NB4 (cell line): ENCODE measurements at regions not wholly inside any gene's neighbourhood (a gene's known extent, or its start where the extent isn't known, plus 50 kb on each side); places are given as distances from the start of the nearest gene placed in this dataset.

Experiments
- DNase-seq: peaks from one replicate; pipeline ENCODE4 v3.0.0; 2010; ENCODE audit warnings: low read depth
- H3K4me3 ChIP-seq: one replicate; pipeline ENCODE4 v1.5.1; 2011; ENCODE audit warnings: mild to moderate bottlenecking, low read depth, low read length, moderate library complexity
- CTCF ChIP-seq: IDR thresholded peaks from one replicate; pipeline ENCODE4 v1.5.1; 2012; ENCODE audit warnings: low read depth, low read length
- MAX ChIP-seq: IDR thresholded peaks from 2 replicates; pipeline ENCODE4 v1.6.1; 2011; ENCODE audit warnings: low read depth, low read length
- MYC ChIP-seq: IDR thresholded peaks from 2 replicates; pipeline ENCODE4 v1.6.1; 2011; ENCODE audit warnings: low read depth, low read length
- POLR2A ChIP-seq: IDR thresholded peaks from 2 replicates; pipeline ENCODE4 v1.6.1; 2011; ENCODE audit warnings: mild to moderate bottlenecking; ENCODE audit not compliant: insufficient read length; ENCODE audit errors: extremely low read depth

GRCh38 chr4:81541161-81541945 is 69.6 kb upstream of the RASGEF1B start:
- no peak for DNase-seq
- TF ChIP-seq POLR2A (no peak), MYC (no peak), MAX (no peak), CTCF (no peak)
- no peak overlapping the region for H3K4me3 ChIP-seq

- no peak for DNase-seq
- TF ChIP-seq MAX = no peak
- TF ChIP-seq POLR2A = no peak
- TF ChIP-seq CTCF = no peak
- no peak for TF ChIP-seq MYC
- no peak overlapping the region for H3K4me3 ChIP-seq
Observed at GRCh38 chr4:81538716-81539427, 67.2 kb upstream of the RASGEF1B start.

GRCh38 chr4:81531410-81531809 is 59.7 kb upstream of the RASGEF1B start:
- no peak for DNase-seq
- TF ChIP-seq POLR2A (no peak), MAX (no peak), CTCF (no peak), MYC (no peak)
- H3K4me3 ChIP-seq = no peak overlapping the region

GRCh38 chr4:81528979-81529378 is 57.3 kb upstream of the RASGEF1B start:
- DNase-seq = no peak
- H3K4me3 ChIP-seq = no peak overlapping the region
- TF ChIP-seq POLR2A = no peak
- no peak for TF ChIP-seq MAX
- TF ChIP-seq CTCF = no peak
- TF ChIP-seq MYC = no peak

GRCh38 chr4:81528200-81528599 is 56.5 kb upstream of the RASGEF1B start:
- H3K4me3 ChIP-seq = no peak overlapping the region

More at GRCh38 chr4:81528200-81528599, 56.5 kb upstream of the RASGEF1B start:
- TF ChIP-seq CTCF (no peak), POLR2A (no peak), MYC (no peak), MAX (no peak)
- DNase-seq = no peak
